H1 (cell line): ENCODE measurements at regions not wholly inside any gene's neighbourhood (a gene's known extent, or its start where the extent isn't known, plus 50 kb on each side); places are given as distances from the start of the nearest gene placed in this dataset.

Experiments
- CTCF ChIA-PET: fragments of 300-600 bp; sonication (Branson Sonifier 250); formaldehyde crosslinking; loops from one replicate; lab custom pipeline; 2021; ENCODE audit not compliant: partially characterized antibody; lab: Charles Lee
- POLR2A ChIA-PET: fragments of 300-600 bp; sonication (Branson Sonifier 250); formaldehyde crosslinking; loops from one replicate; lab custom pipeline; 2021; ENCODE audit warnings: inconsistent platforms; ENCODE audit not compliant: partially characterized antibody; lab: Charles Lee
- DNase-seq, 2 experiments: peaks; one replicate each; pipeline versions ENCODE4 v3.0.0 to v3.0.0-alpha.2; 2010 to 2022; ENCODE audit warnings: low spot score in 2 of 2, low read depth in 1 of 2, mixed read lengths in 1 of 2
- FAIRE-seq: peaks from 2 replicates; lab custom pipeline; 2011; peaks lifted over from hg19 to GRCh38; lab: Jason Lieb, UNC
- H2AFZ ChIP-seq: 2 replicates; pipeline ENCODE4 v1.8.1; 2012; ENCODE audit warnings: low read length, inconsistent platforms
- H2AK5ac ChIP-seq: 2 replicates; pipeline ENCODE4 v1.6.1; 2013; ENCODE audit warnings: low read depth, low read length
- H2BK120ac ChIP-seq: replicated peaks from 2 replicates; pipeline ENCODE3; 2013; ENCODE audit warnings: low read depth, low read length, inconsistent platforms
- H2BK12ac ChIP-seq: 2 replicates; pipeline ENCODE4 v1.6.1; 2013; ENCODE audit warnings: low read depth, low read length
- H2BK15ac ChIP-seq: 2 replicates; pipeline ENCODE4 v1.6.1; 2013; ENCODE audit warnings: low read length
- H2BK20ac ChIP-seq: 2 replicates; pipeline ENCODE4 v1.6.1; 2013; ENCODE audit warnings: low read length
- H2BK5ac ChIP-seq: 2 replicates; pipeline ENCODE4 v1.6.1; 2013; ENCODE audit warnings: low read depth, low read length
- H3K14ac ChIP-seq: 2 replicates; pipeline ENCODE4 v1.6.1; 2013; ENCODE audit warnings: inconsistent platforms; ENCODE audit not compliant: insufficient read length
- H3K18ac ChIP-seq: 2 replicates; pipeline ENCODE4 v1.6.1; 2013; ENCODE audit warnings: low read length; ENCODE audit errors: extremely low read depth
- H3K23ac ChIP-seq: 2 replicates; pipeline ENCODE4 v1.6.1; 2013; ENCODE audit warnings: inconsistent platforms; ENCODE audit not compliant: insufficient read length
- H3K23me2 ChIP-seq: 2 replicates; pipeline ENCODE4 v1.6.1; 2013; ENCODE audit warnings: low read depth, low read length
- H3K27ac ChIP-seq: 2 replicates; pipeline ENCODE4 v1.6.1; 2011; ENCODE audit warnings: low read depth, low read length, inconsistent platforms
- H3K27me3 ChIP-seq, 4 experiments: replicated peaks in 1 of 4; 1 replicate in 1 of 4; 2 replicates in 3 of 4; pipeline versions ENCODE4 v1.6.1 to v1.8.1; 2011 to 2013; ENCODE audit warnings: low read length in 3 of 4, mild to moderate bottlenecking in 3 of 4, inconsistent platforms in 2 of 4, mixed read lengths in 2 of 4, moderate library complexity in 1 of 4; ENCODE audit not compliant: control insufficient read depth in 3 of 4, insufficient read depth in 3 of 4; ENCODE audit errors: extremely low read depth in 1 of 4
- H3K36me3 ChIP-seq, 4 experiments: 2 replicates each; pipeline versions ENCODE4 v1.6.1 to v1.8.1; 2011 to 2013; ENCODE audit warnings: mild to moderate bottlenecking in 4 of 4, low read length in 3 of 4, moderate library complexity in 2 of 4, control low read depth in 1 of 4, inconsistent platforms in 1 of 4; ENCODE audit not compliant: insufficient read depth in 4 of 4, control insufficient read depth in 2 of 4
- H3K4ac ChIP-seq: replicated peaks from 2 replicates; pipeline ENCODE3; 2013; ENCODE audit warnings: low read length, low read depth, mixed read lengths, inconsistent platforms; ENCODE audit not compliant: insufficient read length
- H3K4me1 ChIP-seq, 4 experiments: replicated peaks in 1 of 4; 1 replicate in 1 of 4; 2 replicates in 3 of 4; pipeline versions ENCODE4 v1.6.1 to v1.8.1; 2011 to 2013; ENCODE audit warnings: low read length in 3 of 4, inconsistent platforms in 2 of 4, mixed read lengths in 1 of 4; ENCODE audit not compliant: insufficient read depth in 4 of 4, control insufficient read depth in 3 of 4
- H3K4me2 ChIP-seq, 2 experiments: 2 replicates each; pipeline versions ENCODE4 v1.6.1 to v1.8.1; 2011 to 2013; ENCODE audit warnings: low read depth in 2 of 2, low read length in 2 of 2, control low read depth in 1 of 2, inconsistent platforms in 1 of 2, mild to moderate bottlenecking in 1 of 2; ENCODE audit not compliant: insufficient read depth in 1 of 2
- H3K4me3 ChIP-seq, 4 experiments: fragments of 200-600, 300-600 bp in 1 of 4; sonication (generic), shearing (Covaris generic), sonication (Bioruptor Twin) in 1 of 4; 2 replicates each; pipeline versions ENCODE4 v1.5.1 to v1.8.1; 2011 to 2016; ENCODE audit warnings: low read length in 4 of 4, low read depth in 3 of 4, control low read depth in 2 of 4, inconsistent platforms in 2 of 4, mild to moderate bottlenecking in 2 of 4, mixed read lengths in 1 of 4, moderate library complexity in 1 of 4; ENCODE audit not compliant: insufficient read depth in 2 of 4; ENCODE audit errors: extremely low read depth in 1 of 4
- H3K56ac ChIP-seq: replicated peaks from 2 replicates; pipeline ENCODE3; 2013; ENCODE audit warnings: low read depth, mild to moderate bottlenecking, mixed read lengths, low read length, inconsistent platforms; ENCODE audit not compliant: insufficient read length
- H3K79me1 ChIP-seq: 2 replicates; pipeline ENCODE4 v1.6.1; 2013; ENCODE audit warnings: low read depth, low read length, control low read depth
- H3K79me2 ChIP-seq, 2 experiments: 2 replicates each; pipeline versions ENCODE4 v1.6.1 to v1.8.1; 2012 to 2013; ENCODE audit warnings: low read length in 2 of 2, mild to moderate bottlenecking in 2 of 2, inconsistent platforms in 1 of 2; ENCODE audit not compliant: insufficient read depth in 2 of 2, control insufficient read depth in 1 of 2
- H3K9ac ChIP-seq, 4 experiments: replicated peaks in 1 of 4; 1 replicate in 1 of 4; 2 replicates in 3 of 4; pipeline versions ENCODE4 v1.6.1 to v1.8.1; 2011 to 2013; ENCODE audit warnings: low read depth in 3 of 4, low read length in 3 of 4, control low read depth in 2 of 4, mild to moderate bottlenecking in 2 of 4, moderate library complexity in 2 of 4, inconsistent platforms in 1 of 4; ENCODE audit errors: extremely low read depth in 1 of 4
- H3K9me3 ChIP-seq, 2 experiments: 2 replicates each; pipeline versions ENCODE4 v1.6.1 to v1.8.1; 2012 to 2013; ENCODE audit warnings: mild to moderate bottlenecking in 2 of 2, moderate library complexity in 2 of 2, control low read depth in 1 of 2, inconsistent platforms in 1 of 2, low read depth in 1 of 2, low read length in 1 of 2, mixed read lengths in 1 of 2; ENCODE audit not compliant: insufficient read depth in 2 of 2
- H4K20me1 ChIP-seq, 2 experiments: replicated peaks in 1 of 2; 2 replicates each; pipeline versions ENCODE3 to v1.8.1; 2011 to 2013; ENCODE audit warnings: inconsistent platforms in 2 of 2, low read length in 2 of 2, mild to moderate bottlenecking in 1 of 2; ENCODE audit not compliant: insufficient read depth in 2 of 2, control insufficient read depth in 1 of 2
- H4K5ac ChIP-seq: 2 replicates; pipeline ENCODE4 v1.6.1; 2013; ENCODE audit warnings: low read length, low read depth, mixed read lengths, inconsistent platforms; ENCODE audit not compliant: insufficient read length
- H4K8ac ChIP-seq: 2 replicates; pipeline ENCODE4 v1.8.0; 2013; ENCODE audit warnings: mild to moderate bottlenecking, moderate library complexity, low read length, inconsistent platforms; ENCODE audit not compliant: insufficient read depth; ENCODE audit errors: extremely low read depth
- H4K91ac ChIP-seq: replicated peaks from 2 replicates; pipeline ENCODE3; 2013; ENCODE audit warnings: low read length, mixed read lengths, inconsistent platforms; ENCODE audit not compliant: insufficient read length
- GTF2F1 ChIP-seq: IDR thresholded peaks from 2 replicates; pipeline ENCODE4 v1.6.1; 2012; ENCODE audit warnings: low read depth, low read length, improper control_type of control experiment, borderline replicate concordance
- KDM5A ChIP-seq: fragments of 200-600 bp; IDR thresholded peaks from 2 replicates; pipeline ENCODE4 v1.7.1; 2012; ENCODE audit warnings: mild to moderate bottlenecking, low read length, inconsistent platforms, mixed read lengths
- NRF1 ChIP-seq: IDR thresholded peaks from 2 replicates; pipeline ENCODE4 v1.6.1; 2011; ENCODE audit warnings: mild to moderate bottlenecking, low read depth, low read length, improper control_type of control experiment
- WGBS, 2 experiments: shearing (Covaris generic) in 1 of 2; methylation state at CpG; one replicate each; pipeline versions ENCODE4 v1.1.6 to v1.1.7; 2013 to 2015; ENCODE audit warnings: low lambda C conversion rate in 2 of 2, mixed read lengths in 2 of 2, inconsistent platforms in 1 of 2, low coverage in 1 of 2, missing lambda C conversion rate in 1 of 2; ENCODE audit not compliant: insufficient replicate concordance in 2 of 2, insufficient coverage in 1 of 2, insufficient read length in 1 of 2; ENCODE audit errors: extremely low coverage in 1 of 2, missing lambda C conversion rate in 1 of 2; 5-methylcytosine and 5-hydroxymethylcytosine counted together

DNA sequence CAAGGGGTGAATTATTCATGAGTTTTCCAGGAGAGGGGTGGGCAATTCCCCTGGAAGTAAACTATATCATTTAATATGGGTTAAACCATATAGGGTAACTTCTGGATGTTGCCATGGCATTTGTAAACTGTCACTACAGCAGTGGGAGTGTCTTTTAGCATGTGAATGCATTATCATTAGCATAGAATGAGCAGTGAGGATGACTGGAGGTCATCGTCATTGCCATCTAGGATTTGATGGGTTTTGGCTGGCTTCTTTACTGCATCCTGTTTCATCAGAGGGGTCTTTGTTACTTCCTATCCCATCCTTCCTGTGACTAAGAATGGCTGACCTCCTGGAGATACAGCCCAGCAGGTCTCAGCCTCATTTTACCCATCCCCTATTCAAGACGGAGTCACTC is 139.5 kb upstream of the PRKCQ start:
- Histone ChIP-seq H2AFZ (no peak overlapping the region), H3K27me3 (no peaks in the 10 kb centered on the region), H4K8ac (no peak overlapping the region), H2BK5ac (peak overlapping the region; percentile 30; the same call in 1 of the 2 replicates), H3K79me2 (no peaks in the 10 kb centered on the region), H3K14ac (no peak overlapping the region), H3K79me1 (no peaks in the 10 kb centered on the region), H2AK5ac (no peak overlapping the region), H2BK15ac (no peak overlapping the region), H4K91ac (no peak overlapping the region), H3K9ac (no peak overlapping the region), H3K4me3 (no peak overlapping the region), H3K36me3 (no peaks in the 10 kb centered on the region), H4K20me1 (no peaks in the 10 kb centered on the region), H3K4me1 (peaks cover 0 to 19% (median 3%) of the 10 kb centered on the region in 4 experiments; a peak in 6 of 7 replicates), H3K18ac (no peak overlapping the region), H3K9me3 (peaks cover 0 to 6% of the 10 kb centered on the region in 2 experiments; a peak in 2 of 4 replicates), H3K23me2 (no peaks in the 10 kb centered on the region), H3K4me2 (no peak overlapping the region), H2BK120ac (no peak overlapping the region), H3K56ac (no peak overlapping the region), H2BK20ac (no peak overlapping the region), H2BK12ac (no peak overlapping the region; the same call in 1 of the 2 replicates), H3K23ac (no peak overlapping the region), H3K27ac (no peak overlapping the region), H4K5ac (no peak overlapping the region), H3K4ac (no peak overlapping the region)
- TF ChIP-seq NRF1 = no peak
- no peak for TF ChIP-seq KDM5A
- TF ChIP-seq GTF2F1 = no peak
- CTCF ChIA-PET = interaction anchor here (2.3 kb wide), 1 partner anchor 16 kb away, joined by 9 read pairs; no protein-coding TSS in a partner anchor
- 83% methylated on average over 2 of the region's 2 CpGs; no CpG with 5 or more reads in 1 of the 2 experiments for WGBS, 2 experiments
- DNase-seq = no peak
- no peak for FAIRE-seq
- POLR2A ChIA-PET = no interaction called here
